ENCODE measurements at regions not wholly inside any gene's neighbourhood (a gene's known extent, or its start where the extent isn't known, plus 50 kb on each side); places are given as distances from the start of the nearest gene placed in this dataset.
A peak's percentile ranks its signal among the peaks of the same experiment; 100 is the strongest.

- H3K4me3 ChIP-seq (ENCODE audit: low read length): no peak overlapping the region
- peak; percentile 17 for DNase-seq (ENCODE audit: low read depth)
- no peak for TF ChIP-seq CTCF (conservative IDR thresholded peaks at IDR 0.05; ENCODE audit: low read length)
Observed at GRCh38 chr3:43854283-43854682, 163.5 kb downstream of the ABHD5 start.

- TF ChIP-seq CTCF (conservative IDR thresholded peaks at IDR 0.05; ENCODE audit: low read length): no peak
- H3K4me3 ChIP-seq (ENCODE audit: low read length): no peak overlapping the region
- DNase-seq (ENCODE audit: low read depth): no peak
Observed at GRCh38 chr3:43854916-43855315, 164.2 kb downstream of the ABHD5 start.

- peak; percentile 53 for DNase-seq (ENCODE audit: low read depth)
- H3K4me3 ChIP-seq (ENCODE audit: low read length): no peak overlapping the region
Observed at GRCh38 chr3:43855674-43856299, 165.0 kb downstream of the ABHD5 start.

GRCh38 chr3:43856351-43856750, 165.6 kb downstream of the ABHD5 start:
- no peak for DNase-seq (ENCODE audit: low read depth)
- H3K4me3 ChIP-seq (ENCODE audit: low read length): no peak overlapping the region
- TF ChIP-seq CTCF (conservative IDR thresholded peaks at IDR 0.05; ENCODE audit: low read length): no peak

More at GRCh38 chr3:43855674-43856299, 165.0 kb downstream of the ABHD5 start:
- TF ChIP-seq CTCF (conservative IDR thresholded peaks at IDR 0.05; ENCODE audit: low read length): peak; percentile 66

- no peak overlapping the region for H3K4me3 ChIP-seq (ENCODE audit: low read length)
- no peak for TF ChIP-seq CTCF (conservative IDR thresholded peaks at IDR 0.05; ENCODE audit: low read length)
- DNase-seq (ENCODE audit: low read depth): no peak
Observed at GRCh38 chr3:43856761-43857160, 166.0 kb downstream of the ABHD5 start.

- no peak for TF ChIP-seq CTCF (conservative IDR thresholded peaks at IDR 0.05; ENCODE audit: low read length)
- DNase-seq (ENCODE audit: low read depth): no peak
- no peak overlapping the region for H3K4me3 ChIP-seq (ENCODE audit: low read length)
Observed at GRCh38 chr3:43857361-43858293, 166.9 kb downstream of the ABHD5 start.

All from AG10803 (cell line).